DOHH2 (cell line): ENCODE measurements at regions not wholly inside any gene's neighbourhood (a gene's known extent, or its start where the extent isn't known, plus 50 kb on each side); places are given as distances from the start of the nearest gene placed in this dataset.

Source experiments
- H3F3A ChIP-seq: fragments of 200-600 bp; sonication (generic), shearing (Covaris generic); 2 replicates; pipeline ENCODE4 v1.6.0; 2016; ENCODE audit warnings: antibody characterized with exemption, mild to moderate bottlenecking; ENCODE audit not compliant: control insufficient read depth, insufficient read depth
- H3K27ac ChIP-seq: fragments of 200-600 bp; sonication (generic); 2 replicates; pipeline ENCODE4 v1.5.1; 2014; ENCODE audit warnings: low read depth, mild to moderate bottlenecking, low read length, moderate library complexity
- H3K27me3 ChIP-seq: fragments of 200-600 bp; sonication (generic); 2 replicates; pipeline ENCODE4 v1.6.1; 2014; ENCODE audit warnings: mild to moderate bottlenecking, low read length, mixed read lengths; ENCODE audit not compliant: control insufficient read depth
- H3K36me3 ChIP-seq: fragments of 200-600 bp; sonication (generic); 2 replicates; pipeline ENCODE4 v1.6.1; 2014; ENCODE audit warnings: mild to moderate bottlenecking, low read length, moderate library complexity, mixed read lengths; ENCODE audit not compliant: control insufficient read depth
- H3K4me1 ChIP-seq: fragments of 200-600 bp; sonication (generic); 2 replicates; pipeline ENCODE4 v1.6.1; 2014; ENCODE audit warnings: mild to moderate bottlenecking, low read length, mixed read lengths; ENCODE audit not compliant: control insufficient read depth
- H3K4me2 ChIP-seq: fragments of 200-600 bp; sonication (generic); 2 replicates; pipeline ENCODE4 v1.6.0; 2014; ENCODE audit warnings: mild to moderate bottlenecking, low read length, moderate library complexity
- H3K4me3 ChIP-seq: fragments of 200-600 bp; sonication (generic); 2 replicates; pipeline ENCODE4 v1.5.1; 2014; ENCODE audit warnings: mild to moderate bottlenecking, low read length, mixed read lengths
- H3K79me2 ChIP-seq: fragments of 200-600 bp; sonication (generic); 2 replicates; pipeline ENCODE4 v1.6.1; 2014; ENCODE audit warnings: mild to moderate bottlenecking, low read length, mixed read lengths; ENCODE audit not compliant: control insufficient read depth
- H3K9me2 ChIP-seq: fragments of 200-600 bp; sonication (generic); replicated peaks from 2 replicates; pipeline ENCODE4 v1.6.1; 2014; ENCODE audit warnings: mild to moderate bottlenecking, low read length, mixed read lengths; ENCODE audit not compliant: control insufficient read depth
- H3K9me3 ChIP-seq: fragments of 200-600 bp; sonication (generic); 2 replicates; pipeline ENCODE4 v1.6.1; 2014; ENCODE audit warnings: antibody characterized with exemption, low read length, mixed read lengths; ENCODE audit not compliant: control insufficient read depth, insufficient read depth
- H4K20me1 ChIP-seq: fragments of 200-600 bp; sonication (generic); 2 replicates; pipeline ENCODE4 v1.6.0; 2014; ENCODE audit warnings: low read depth, mild to moderate bottlenecking, antibody characterized with exemption, low read length, moderate library complexity; ENCODE audit not compliant: control insufficient read depth, insufficient read depth
- CTCF ChIP-seq: fragments of 200-600 bp; sonication (generic); IDR thresholded peaks from one replicate; pipeline ENCODE4 v1.5.1; 2014; ENCODE audit warnings: antibody characterized with exemption, mild to moderate bottlenecking, low read depth, low read length; ENCODE audit not compliant: poor library complexity, severe bottlenecking
- EZH2phosphoT487 ChIP-seq: fragments of 200-600 bp; sonication (generic); IDR thresholded peaks from 2 replicates; pipeline ENCODE4 v1.6.1; 2017; ENCODE audit warnings: borderline replicate concordance, mild to moderate bottlenecking, antibody characterized with exemption, low read length, moderate library complexity, mixed read lengths

- Histone ChIP-seq H3K4me3 (no peak overlapping the region), H3K79me2 (no peaks in the 10 kb centered on the region), H3K36me3 (no peaks in the 10 kb centered on the region), H3K9me3 (no peaks in the 10 kb centered on the region), H4K20me1 (no peaks in the 10 kb centered on the region), H3K4me1 (peaks cover 10% of the 10 kb centered on the region; the same call in 1 of the 2 replicates), H3K27ac (no peak overlapping the region), H3K27me3 (peaks cover 37% of the 10 kb centered on the region), H3K9me2 (no peaks in the 10 kb centered on the region), H3K4me2 (no peak overlapping the region), H3F3A (no peaks in the 10 kb centered on the region)
- no peak for TF ChIP-seq CTCF
- TF ChIP-seq EZH2phosphoT487, result no peak
Observed at GRCh38 chr20:50348096-50348495, 157.5 kb downstream of the CEBPB start.

- Histone ChIP-seq H3K4me2 (no peak overlapping the region), H3K36me3 (no peaks in the 10 kb centered on the region), H3K27ac (no peak overlapping the region), H3K79me2 (no peaks in the 10 kb centered on the region), H3F3A (no peaks in the 10 kb centered on the region), H3K27me3 (peaks cover 34% of the 10 kb centered on the region), H3K4me1 (peaks cover 10% of the 10 kb centered on the region; the same call in 1 of the 2 replicates), H3K9me3 (no peaks in the 10 kb centered on the region), H3K9me2 (no peaks in the 10 kb centered on the region), H4K20me1 (no peaks in the 10 kb centered on the region), H3K4me3 (no peak overlapping the region)
- TF ChIP-seq CTCF (no peak), EZH2phosphoT487 (no peak)
Observed at GRCh38 chr20:50350510-50351249, 159.5 kb upstream of the PTPN1 start.

- no peak overlapping the region for H3K27ac ChIP-seq
- H3K9me2 ChIP-seq, result no peaks in the 10 kb centered on the region
- no peak overlapping the region for H3K4me2 ChIP-seq
- H3K79me2 ChIP-seq, result no peaks in the 10 kb centered on the region
- TF ChIP-seq CTCF (no peak), EZH2phosphoT487 (no peak)
- no peaks in the 10 kb centered on the region for H4K20me1 ChIP-seq
- no peaks in the 10 kb centered on the region for H3K9me3 ChIP-seq
- H3K27me3 ChIP-seq, result peaks cover 34% of the 10 kb centered on the region
- no peaks in the 10 kb centered on the region for H3K36me3 ChIP-seq
- H3K4me3 ChIP-seq, result no peak overlapping the region
- H3F3A ChIP-seq, result no peaks in the 10 kb centered on the region
- peaks cover 8% of the 10 kb centered on the region; the same call in 1 of the 2 replicates for H3K4me1 ChIP-seq
Observed at GRCh38 chr20:50351541-50351940, 158.6 kb upstream of the PTPN1 start.
